H1 (cell line): ENCODE measurements at regions not wholly inside any gene's neighbourhood (a gene's known extent, or its start where the extent isn't known, plus 50 kb on each side); places are given as distances from the start of the nearest gene placed in this dataset.
"Not testable (repeated sequence)": the region's sequence is repeated elsewhere in the genome, so short reads cannot be mapped to it uniquely, and the experiment has no call there.

Experiments
- CTCF ChIA-PET: fragments of 300-600 bp; sonication (Branson Sonifier 250); formaldehyde crosslinking; loops from one replicate; lab custom pipeline; 2021; ENCODE audit not compliant: partially characterized antibody; lab: Charles Lee
- POLR2A ChIA-PET: fragments of 300-600 bp; sonication (Branson Sonifier 250); formaldehyde crosslinking; loops from one replicate; lab custom pipeline; 2021; ENCODE audit warnings: inconsistent platforms; ENCODE audit not compliant: partially characterized antibody; lab: Charles Lee
- DNase-seq, 2 experiments: peaks; one replicate each; pipeline versions ENCODE4 v3.0.0 to v3.0.0-alpha.2; 2010 to 2022; ENCODE audit warnings: low spot score in 2 of 2, low read depth in 1 of 2, mixed read lengths in 1 of 2
- FAIRE-seq: peaks from 2 replicates; lab custom pipeline; 2011; peaks lifted over from hg19 to GRCh38; lab: Jason Lieb, UNC
- H2AFZ ChIP-seq: 2 replicates; pipeline ENCODE4 v1.8.1; 2012; ENCODE audit warnings: low read length, inconsistent platforms
- H2AK5ac ChIP-seq: 2 replicates; pipeline ENCODE4 v1.6.1; 2013; ENCODE audit warnings: low read depth, low read length
- H2BK120ac ChIP-seq: replicated peaks from 2 replicates; pipeline ENCODE3; 2013; ENCODE audit warnings: low read depth, low read length, inconsistent platforms
- H2BK12ac ChIP-seq: 2 replicates; pipeline ENCODE4 v1.6.1; 2013; ENCODE audit warnings: low read depth, low read length
- H2BK15ac ChIP-seq: 2 replicates; pipeline ENCODE4 v1.6.1; 2013; ENCODE audit warnings: low read length
- H2BK20ac ChIP-seq: 2 replicates; pipeline ENCODE4 v1.6.1; 2013; ENCODE audit warnings: low read length
- H2BK5ac ChIP-seq: 2 replicates; pipeline ENCODE4 v1.6.1; 2013; ENCODE audit warnings: low read depth, low read length
- H3K14ac ChIP-seq: 2 replicates; pipeline ENCODE4 v1.6.1; 2013; ENCODE audit warnings: inconsistent platforms; ENCODE audit not compliant: insufficient read length
- H3K18ac ChIP-seq: 2 replicates; pipeline ENCODE4 v1.6.1; 2013; ENCODE audit warnings: low read length; ENCODE audit errors: extremely low read depth
- H3K23ac ChIP-seq: 2 replicates; pipeline ENCODE4 v1.6.1; 2013; ENCODE audit warnings: inconsistent platforms; ENCODE audit not compliant: insufficient read length
- H3K23me2 ChIP-seq: 2 replicates; pipeline ENCODE4 v1.6.1; 2013; ENCODE audit warnings: low read depth, low read length
- H3K27ac ChIP-seq: 2 replicates; pipeline ENCODE4 v1.6.1; 2011; ENCODE audit warnings: low read depth, low read length, inconsistent platforms
- H3K27me3 ChIP-seq, 4 experiments: replicated peaks in 1 of 4; 1 replicate in 1 of 4; 2 replicates in 3 of 4; pipeline versions ENCODE4 v1.6.1 to v1.8.1; 2011 to 2013; ENCODE audit warnings: low read length in 3 of 4, mild to moderate bottlenecking in 3 of 4, inconsistent platforms in 2 of 4, mixed read lengths in 2 of 4, moderate library complexity in 1 of 4; ENCODE audit not compliant: control insufficient read depth in 3 of 4, insufficient read depth in 3 of 4; ENCODE audit errors: extremely low read depth in 1 of 4
- H3K36me3 ChIP-seq, 4 experiments: 2 replicates each; pipeline versions ENCODE4 v1.6.1 to v1.8.1; 2011 to 2013; ENCODE audit warnings: mild to moderate bottlenecking in 4 of 4, low read length in 3 of 4, moderate library complexity in 2 of 4, control low read depth in 1 of 4, inconsistent platforms in 1 of 4; ENCODE audit not compliant: insufficient read depth in 4 of 4, control insufficient read depth in 2 of 4
- H3K4ac ChIP-seq: replicated peaks from 2 replicates; pipeline ENCODE3; 2013; ENCODE audit warnings: low read length, low read depth, mixed read lengths, inconsistent platforms; ENCODE audit not compliant: insufficient read length
- H3K4me1 ChIP-seq, 4 experiments: replicated peaks in 1 of 4; 1 replicate in 1 of 4; 2 replicates in 3 of 4; pipeline versions ENCODE4 v1.6.1 to v1.8.1; 2011 to 2013; ENCODE audit warnings: low read length in 3 of 4, inconsistent platforms in 2 of 4, mixed read lengths in 1 of 4; ENCODE audit not compliant: insufficient read depth in 4 of 4, control insufficient read depth in 3 of 4
- H3K4me2 ChIP-seq, 2 experiments: 2 replicates each; pipeline versions ENCODE4 v1.6.1 to v1.8.1; 2011 to 2013; ENCODE audit warnings: low read depth in 2 of 2, low read length in 2 of 2, control low read depth in 1 of 2, inconsistent platforms in 1 of 2, mild to moderate bottlenecking in 1 of 2; ENCODE audit not compliant: insufficient read depth in 1 of 2
- H3K4me3 ChIP-seq, 4 experiments: fragments of 200-600, 300-600 bp in 1 of 4; sonication (generic), shearing (Covaris generic), sonication (Bioruptor Twin) in 1 of 4; 2 replicates each; pipeline versions ENCODE4 v1.5.1 to v1.8.1; 2011 to 2016; ENCODE audit warnings: low read length in 4 of 4, low read depth in 3 of 4, control low read depth in 2 of 4, inconsistent platforms in 2 of 4, mild to moderate bottlenecking in 2 of 4, mixed read lengths in 1 of 4, moderate library complexity in 1 of 4; ENCODE audit not compliant: insufficient read depth in 2 of 4; ENCODE audit errors: extremely low read depth in 1 of 4
- H3K56ac ChIP-seq: replicated peaks from 2 replicates; pipeline ENCODE3; 2013; ENCODE audit warnings: low read depth, mild to moderate bottlenecking, mixed read lengths, low read length, inconsistent platforms; ENCODE audit not compliant: insufficient read length
- H3K79me1 ChIP-seq: 2 replicates; pipeline ENCODE4 v1.6.1; 2013; ENCODE audit warnings: low read depth, low read length, control low read depth
- H3K79me2 ChIP-seq, 2 experiments: 2 replicates each; pipeline versions ENCODE4 v1.6.1 to v1.8.1; 2012 to 2013; ENCODE audit warnings: low read length in 2 of 2, mild to moderate bottlenecking in 2 of 2, inconsistent platforms in 1 of 2; ENCODE audit not compliant: insufficient read depth in 2 of 2, control insufficient read depth in 1 of 2
- H3K9ac ChIP-seq, 4 experiments: replicated peaks in 1 of 4; 1 replicate in 1 of 4; 2 replicates in 3 of 4; pipeline versions ENCODE4 v1.6.1 to v1.8.1; 2011 to 2013; ENCODE audit warnings: low read depth in 3 of 4, low read length in 3 of 4, control low read depth in 2 of 4, mild to moderate bottlenecking in 2 of 4, moderate library complexity in 2 of 4, inconsistent platforms in 1 of 4; ENCODE audit errors: extremely low read depth in 1 of 4
- H3K9me3 ChIP-seq, 2 experiments: 2 replicates each; pipeline versions ENCODE4 v1.6.1 to v1.8.1; 2012 to 2013; ENCODE audit warnings: mild to moderate bottlenecking in 2 of 2, moderate library complexity in 2 of 2, control low read depth in 1 of 2, inconsistent platforms in 1 of 2, low read depth in 1 of 2, low read length in 1 of 2, mixed read lengths in 1 of 2; ENCODE audit not compliant: insufficient read depth in 2 of 2
- H4K20me1 ChIP-seq, 2 experiments: replicated peaks in 1 of 2; 2 replicates each; pipeline versions ENCODE3 to v1.8.1; 2011 to 2013; ENCODE audit warnings: inconsistent platforms in 2 of 2, low read length in 2 of 2, mild to moderate bottlenecking in 1 of 2; ENCODE audit not compliant: insufficient read depth in 2 of 2, control insufficient read depth in 1 of 2
- H4K5ac ChIP-seq: 2 replicates; pipeline ENCODE4 v1.6.1; 2013; ENCODE audit warnings: low read length, low read depth, mixed read lengths, inconsistent platforms; ENCODE audit not compliant: insufficient read length
- H4K8ac ChIP-seq: 2 replicates; pipeline ENCODE4 v1.8.0; 2013; ENCODE audit warnings: mild to moderate bottlenecking, moderate library complexity, low read length, inconsistent platforms; ENCODE audit not compliant: insufficient read depth; ENCODE audit errors: extremely low read depth
- H4K91ac ChIP-seq: replicated peaks from 2 replicates; pipeline ENCODE3; 2013; ENCODE audit warnings: low read length, mixed read lengths, inconsistent platforms; ENCODE audit not compliant: insufficient read length
- POLR2A ChIP-seq, 2 experiments: IDR thresholded peaks; 1 replicate in 1 of 2; 2 replicates in 1 of 2; pipeline ENCODE4 v1.6.1; 2011; ENCODE audit warnings: low read depth in 2 of 2, low read length in 2 of 2, mild to moderate bottlenecking in 2 of 2; ENCODE audit errors: control extremely low read depth in 1 of 2
- WGBS, 2 experiments: shearing (Covaris generic) in 1 of 2; methylation state at CpG; one replicate each; pipeline versions ENCODE4 v1.1.6 to v1.1.7; 2013 to 2015; ENCODE audit warnings: low lambda C conversion rate in 2 of 2, mixed read lengths in 2 of 2, inconsistent platforms in 1 of 2, low coverage in 1 of 2, missing lambda C conversion rate in 1 of 2; ENCODE audit not compliant: insufficient replicate concordance in 2 of 2, insufficient coverage in 1 of 2, insufficient read length in 1 of 2; ENCODE audit errors: extremely low coverage in 1 of 2, missing lambda C conversion rate in 1 of 2; 5-methylcytosine and 5-hydroxymethylcytosine counted together
- TF ChIP-seq, protein P1 (sequence below): IDR thresholded peaks from 2 replicates; pipeline ENCODE4 v1.6.1; 2012; ENCODE audit warnings: low read length, inconsistent platforms

DNA sequence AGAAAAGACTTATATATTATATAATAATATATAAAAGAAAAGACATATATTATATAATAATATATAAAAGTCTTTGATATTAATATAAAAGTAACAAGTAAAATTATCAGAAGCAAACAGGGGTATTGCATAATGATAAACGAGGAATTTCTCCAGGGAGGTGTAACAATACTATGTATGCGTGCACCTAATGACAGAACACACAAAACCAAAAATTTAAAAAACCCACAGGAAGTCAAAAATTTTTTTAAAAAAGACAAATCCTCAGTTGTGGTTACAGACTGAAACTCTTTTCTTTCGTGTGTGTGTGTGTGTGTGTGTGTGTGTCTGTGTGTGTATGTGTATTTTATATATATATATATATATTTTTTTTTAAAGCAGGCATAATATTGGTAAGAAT is 279.2 kb upstream of the DPP6 start:
- TF ChIP-seq, protein P1, sequence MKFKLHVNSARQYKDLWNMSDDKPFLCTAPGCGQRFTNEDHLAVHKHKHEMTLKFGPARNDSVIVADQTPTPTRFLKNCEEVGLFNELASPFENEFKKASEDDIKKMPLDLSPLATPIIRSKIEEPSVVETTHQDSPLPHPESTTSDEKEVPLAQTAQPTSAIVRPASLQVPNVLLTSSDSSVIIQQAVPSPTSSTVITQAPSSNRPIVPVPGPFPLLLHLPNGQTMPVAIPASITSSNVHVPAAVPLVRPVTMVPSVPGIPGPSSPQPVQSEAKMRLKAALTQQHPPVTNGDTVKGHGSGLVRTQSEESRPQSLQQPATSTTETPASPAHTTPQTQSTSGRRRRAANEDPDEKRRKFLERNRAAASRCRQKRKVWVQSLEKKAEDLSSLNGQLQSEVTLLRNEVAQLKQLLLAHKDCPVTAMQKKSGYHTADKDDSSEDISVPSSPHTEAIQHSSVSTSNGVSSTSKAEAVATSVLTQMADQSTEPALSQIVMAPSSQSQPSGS: no peak
- TF ChIP-seq POLR2A (IDR thresholded peaks at IDR 0.05; ENCODE audit: control extremely low read depth in 1 of 2, low read depth in 2 of 2, low read length in 2 of 2): no peak
- Histone ChIP-seq H3K23me2 (no peaks in the 10 kb centered on the region), H3K56ac (no peak overlapping the region), H3K9me3 (0 out of 4 replicates have a peak, but pooled peaks cover 0 to 3% of the 10 kb centered on the region in 2 experiments), H2BK15ac (no peak overlapping the region), H3K36me3 (no peaks in the 10 kb centered on the region), H3K4ac (no peak overlapping the region), H3K79me2 (no peaks in the 10 kb centered on the region), H2BK12ac (no peak overlapping the region), H2BK5ac (no peak overlapping the region), H3K4me1 (no peaks in the 10 kb centered on the region), H3K18ac (no peak overlapping the region), H2BK20ac (no peak overlapping the region), H4K8ac (no peak overlapping the region), H2AFZ (no peak overlapping the region), H3K23ac (no peak overlapping the region), H3K14ac (no peak overlapping the region), H3K9ac (no peak overlapping the region), H2BK120ac (no peak overlapping the region), H4K5ac (no peak overlapping the region), H4K91ac (no peak overlapping the region), H3K27ac (no peak overlapping the region), H4K20me1 (no peaks in the 10 kb centered on the region), H3K27me3 (no peaks in the 10 kb centered on the region), H3K79me1 (no peaks in the 10 kb centered on the region), H2AK5ac (no peak overlapping the region), H3K4me2 (no peak overlapping the region), H3K4me3 (no peak overlapping the region)
- POLR2A ChIA-PET: no interaction called here
- FAIRE-seq (no peak), DNase-seq (no peak)
- 76% methylated on average over 3 of the region's 3 CpGs; no CpG with 5 or more reads in 1 of the 2 experiments for WGBS, 2 experiments
- CTCF ChIA-PET: no interaction called here

GRCh38 chr7:153776940-153777339 is 275.3 kb upstream of the DPP6 start:
- H3K36me3 ChIP-seq, H2AFZ ChIP-seq, POLR2A ChIA-PET, CTCF ChIA-PET, H2BK15ac ChIP-seq, H3K79me1 ChIP-seq, H2BK5ac ChIP-seq, H3K18ac ChIP-seq, H3K23ac ChIP-seq, H3K23me2 ChIP-seq, DNase-seq, H2BK20ac ChIP-seq, H4K20me1 ChIP-seq, H3K4me1 ChIP-seq, H3K4me3 ChIP-seq, H3K4me2 ChIP-seq, H3K14ac ChIP-seq, H3K27ac ChIP-seq, H3K9ac ChIP-seq, H2BK120ac ChIP-seq, H3K56ac ChIP-seq, H4K8ac ChIP-seq, H3K9me3 ChIP-seq, H3K27me3 ChIP-seq, H2BK12ac ChIP-seq, H4K91ac ChIP-seq, H3K4ac ChIP-seq, H3K79me2 ChIP-seq, H4K5ac ChIP-seq, H2AK5ac ChIP-seq: not testable (repeated sequence)
- peak; percentile 76 for FAIRE-seq
